DMS 273 treated with DMSO at 0.1 percent for 48 hours (cell line): ENCODE measurements at regions not wholly inside any gene's neighbourhood (a gene's known extent, or its start where the extent isn't known, plus 50 kb on each side); places are given as distances from the start of the nearest gene placed in this dataset.
"Not testable (repeated sequence)": the region's sequence is repeated elsewhere in the genome, so short reads cannot be mapped to it uniquely, and the experiment has no call there.

Source experiments
- DNase-seq: peaks from one replicate; lab custom pipeline; 2025; lab: John Stamatoyannopoulos, UW

DNA sequence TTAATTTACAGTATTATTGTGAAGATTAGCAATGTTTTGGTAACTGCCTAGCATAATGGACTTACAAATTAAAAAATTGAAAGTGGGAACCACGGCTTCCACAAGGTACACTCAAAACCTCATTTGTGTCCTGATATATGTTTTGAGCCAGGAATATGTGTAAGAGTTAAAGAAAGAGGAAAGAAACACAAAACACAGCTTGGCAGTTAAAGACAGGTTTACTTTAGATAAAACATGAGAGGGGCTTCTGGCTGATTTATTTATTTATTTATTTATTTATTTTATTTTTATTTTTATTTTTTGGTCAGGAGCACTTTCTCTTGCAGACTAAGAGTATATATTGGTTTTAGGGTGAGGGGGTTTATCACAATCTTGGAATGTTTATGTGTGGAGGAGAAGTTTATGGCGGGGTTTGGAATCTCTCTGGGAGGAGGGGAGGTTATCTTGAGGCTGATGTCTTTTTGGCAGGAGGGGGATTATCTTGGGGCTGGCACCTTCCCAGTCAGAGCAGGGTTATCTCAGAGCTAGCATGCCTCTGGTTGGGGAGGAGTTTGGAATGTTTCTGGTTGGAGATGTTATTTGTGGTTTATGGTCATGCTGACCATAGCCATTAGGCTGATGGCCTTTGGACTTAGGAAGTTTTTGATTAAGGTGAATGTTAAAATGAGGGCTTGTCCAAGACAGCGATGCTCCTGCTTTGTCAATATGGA is 436.7 kb downstream of the DAD1 start:
- DNase-seq: no peak

DNA sequence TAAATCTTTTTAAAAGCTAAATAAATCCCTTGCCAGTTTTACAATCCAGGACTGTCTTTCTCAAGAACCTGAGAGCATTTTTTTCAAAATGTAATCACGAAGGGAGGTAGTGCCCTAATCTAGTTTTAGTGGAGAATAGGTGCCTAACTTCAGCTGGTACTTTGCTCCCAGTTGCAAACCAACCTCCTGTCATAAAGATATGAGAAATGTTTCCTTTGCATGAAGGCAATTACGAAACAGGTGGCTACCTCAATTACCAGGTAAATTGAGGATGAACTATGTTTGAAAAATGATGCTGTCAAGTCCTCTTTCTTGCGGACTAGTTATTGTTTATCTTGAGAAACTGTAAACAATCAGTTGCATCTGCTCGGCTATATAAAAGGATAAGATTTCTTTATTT is 437.9 kb downstream of the DAD1 start:
- DNase-seq: no peak

DNA sequence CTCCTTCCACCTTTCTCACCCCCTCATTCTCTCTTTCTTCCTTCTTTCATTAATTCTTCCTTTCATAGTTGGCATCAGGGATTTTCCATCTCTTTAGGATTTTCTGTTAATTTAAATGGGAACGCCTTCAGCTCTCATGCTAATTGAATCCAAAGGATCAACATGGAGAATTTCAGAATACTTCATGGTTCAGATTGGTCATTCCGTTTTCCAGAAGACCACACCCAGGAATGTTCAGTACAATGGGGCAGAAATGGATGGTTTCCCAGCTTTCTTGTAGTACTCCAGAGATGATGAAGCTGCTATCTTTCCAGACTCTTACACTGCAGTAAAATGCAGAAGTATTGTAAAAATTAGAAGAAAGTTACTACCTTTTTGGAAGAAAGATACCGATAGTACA is 440.0 kb downstream of the DAD1 start:
- DNase-seq: no peak

DNA sequence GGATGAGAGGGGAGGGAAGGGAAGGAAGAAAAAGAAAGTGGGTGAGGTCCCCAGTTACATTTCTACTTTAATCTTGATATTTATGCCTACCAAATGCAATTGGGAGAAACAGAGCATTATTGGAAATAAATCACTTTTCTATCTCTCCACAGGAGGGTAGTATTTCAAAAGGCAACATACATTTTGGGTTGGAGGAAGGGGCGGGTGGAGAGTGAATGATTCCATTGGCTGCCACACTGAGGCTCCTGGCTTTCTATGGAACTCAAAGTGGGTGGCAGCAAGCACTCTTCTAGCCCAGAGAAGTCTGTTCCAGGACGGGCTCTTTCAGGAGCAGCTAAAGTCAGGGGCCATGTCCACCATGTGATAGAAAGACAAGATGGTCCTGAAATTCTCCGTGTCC is 441.3 kb downstream of the DAD1 start:
- DNase-seq: no peak

DNA sequence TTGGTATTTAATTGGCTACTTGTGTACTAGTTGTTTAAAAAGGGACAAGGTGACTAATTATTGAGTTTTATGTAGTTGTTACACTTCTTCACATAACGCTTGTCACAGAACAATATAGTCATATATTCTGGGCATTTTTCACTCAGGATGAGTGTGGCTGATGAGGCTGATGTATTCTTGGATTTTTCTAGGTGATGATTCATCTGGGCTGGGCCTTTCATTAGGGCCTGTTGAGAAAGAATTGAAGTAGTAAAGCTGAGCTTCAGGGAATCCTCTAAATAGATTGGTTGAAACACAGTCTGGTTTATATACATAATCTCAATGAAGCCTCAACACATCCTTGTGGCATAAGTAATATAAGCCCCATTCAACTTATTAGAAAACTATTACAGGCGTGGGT is 445.7 kb downstream of the DAD1 start:
- no peak for DNase-seq

DNA sequence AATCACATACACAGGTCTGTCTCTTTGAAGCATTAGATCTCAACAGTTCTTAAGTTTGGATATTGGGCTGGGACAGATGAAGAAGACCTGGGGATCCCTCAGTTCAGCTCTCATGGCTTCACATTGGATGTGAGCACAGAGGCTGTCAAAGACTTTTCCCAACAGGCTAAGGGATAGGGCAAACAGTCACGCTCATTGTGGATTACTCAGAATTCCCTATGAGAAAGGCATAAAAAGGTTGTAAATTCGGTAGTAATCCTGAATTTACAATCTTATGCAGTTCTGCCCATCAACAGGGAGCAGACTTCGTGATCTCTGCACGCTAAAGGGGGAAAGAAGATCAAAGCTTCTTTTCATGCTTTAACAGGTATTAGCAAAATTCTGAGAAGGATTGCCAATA is 448.4 kb downstream of the DAD1 start:
- DNase-seq: no peak

DNA sequence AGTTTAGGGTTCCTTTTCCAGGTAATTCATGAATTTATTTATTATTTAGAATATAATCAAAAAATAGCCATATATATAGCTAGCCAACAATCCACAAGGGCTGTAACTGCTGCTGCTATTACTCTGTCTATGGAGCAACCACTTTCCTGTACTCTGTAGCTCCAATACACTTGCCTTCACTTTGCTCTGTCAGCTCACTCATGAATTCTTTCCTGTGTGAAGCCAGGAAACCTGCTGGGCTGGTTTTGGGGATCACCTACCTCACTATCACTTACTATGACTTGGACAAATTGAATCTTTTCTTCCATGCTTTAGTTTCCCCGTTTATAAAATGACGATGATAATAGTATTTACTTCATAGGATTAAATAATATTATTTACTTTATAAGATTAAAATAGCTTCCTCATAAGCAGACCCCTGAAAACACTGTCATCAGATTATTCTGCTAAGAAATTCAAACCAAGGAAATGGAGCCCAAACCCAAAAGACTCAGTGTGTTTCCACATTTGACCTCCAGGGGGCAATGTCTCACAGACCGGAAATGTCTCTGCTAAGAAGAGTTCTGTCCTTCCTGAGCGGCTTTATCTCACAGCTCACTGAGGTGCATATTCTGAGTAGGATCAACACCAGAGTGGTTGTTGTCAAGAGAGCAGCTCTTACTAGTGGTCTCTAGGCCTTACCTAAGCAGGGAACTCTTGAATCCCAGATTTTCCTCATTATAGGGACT is 457.1 kb downstream of the DAD1 start:
- no peak for DNase-seq

DNA sequence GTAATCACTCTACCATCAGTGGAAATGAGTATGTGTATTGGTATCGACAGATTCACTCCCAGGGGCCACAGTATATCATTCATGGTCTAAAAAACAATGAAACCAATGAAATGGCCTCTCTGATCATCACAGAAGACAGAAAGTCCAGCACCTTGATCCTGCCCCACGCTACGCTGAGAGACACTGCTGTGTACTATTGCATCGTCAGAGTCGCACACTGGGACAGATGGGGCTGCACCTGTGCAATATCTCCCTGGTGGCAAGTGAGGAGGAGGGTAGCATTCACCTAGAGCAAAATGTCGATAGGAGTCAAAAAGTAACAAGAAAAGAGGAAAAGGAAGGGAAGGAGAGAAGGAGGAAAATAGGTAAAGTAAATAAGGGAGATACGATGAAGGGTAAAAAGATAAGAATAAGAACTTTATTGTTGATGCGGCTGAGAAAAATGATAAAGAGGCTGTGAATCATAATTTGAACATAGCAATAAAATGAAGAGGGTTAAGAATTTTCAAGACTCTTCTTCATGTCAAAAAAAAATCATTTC is 450.5 kb upstream of the OR4E1 start:
- DNase-seq: no peak

DNA sequence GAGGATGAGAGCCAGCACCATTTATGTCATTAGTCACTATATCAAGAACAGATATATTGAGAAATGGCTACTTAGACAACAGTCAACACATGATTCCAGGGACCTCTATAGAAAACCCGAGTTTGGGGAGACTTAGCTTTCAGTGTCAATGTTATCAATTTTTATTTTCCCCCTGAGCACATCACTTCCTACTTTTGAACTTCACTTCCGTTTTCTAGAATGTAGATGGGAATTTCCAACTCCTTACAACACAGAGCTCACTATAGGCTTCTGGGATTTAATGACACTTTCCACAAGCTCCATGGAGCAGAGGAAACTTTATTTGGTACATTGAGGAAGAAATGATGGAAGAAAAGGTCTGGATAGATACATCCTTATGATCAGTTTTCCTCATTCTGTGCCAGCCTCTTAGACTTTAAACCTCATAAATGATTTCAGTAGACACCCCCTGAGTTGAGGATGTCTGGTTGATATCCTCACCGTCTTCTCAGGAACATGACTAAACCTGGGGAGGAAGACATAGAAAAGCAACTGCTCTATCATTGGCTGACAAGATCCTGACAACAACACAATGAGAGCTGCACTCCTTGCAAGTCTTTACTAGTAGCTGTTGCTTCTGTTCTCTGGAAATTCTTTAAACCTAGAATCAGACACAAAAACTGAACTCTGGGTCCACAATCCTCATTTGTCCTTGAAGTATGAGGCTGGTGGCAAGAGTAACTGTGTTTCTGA is 449.4 kb upstream of the OR4E1 start:
- DNase-seq: no peak

DNA sequence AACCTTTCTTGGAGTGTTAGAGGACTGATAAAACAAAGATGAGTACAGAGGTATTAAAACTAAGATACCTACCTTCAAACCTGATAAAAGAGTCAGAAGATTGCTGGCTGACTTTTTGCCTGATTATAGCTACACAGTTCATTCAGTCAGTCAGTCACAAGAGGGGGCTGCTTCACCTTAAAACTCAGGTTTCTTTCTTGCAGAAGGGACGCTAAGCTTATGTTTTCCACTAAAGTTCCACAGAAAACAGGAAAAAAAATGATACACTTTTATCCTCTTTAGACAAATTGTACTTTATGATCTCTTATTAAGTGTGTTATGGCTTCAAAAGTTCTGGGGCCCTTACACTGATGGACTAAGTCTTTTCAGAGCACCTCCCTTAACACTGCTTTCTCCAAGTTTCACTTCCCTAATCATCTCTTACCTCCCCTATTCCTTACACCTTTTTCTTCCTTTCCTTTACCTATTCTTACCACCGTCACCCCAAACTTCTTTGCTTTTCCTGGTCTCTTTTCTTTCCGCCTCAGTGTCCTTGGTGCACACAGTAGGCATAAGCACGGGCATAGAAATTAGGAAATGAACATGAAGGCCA is 448.7 kb upstream of the OR4E1 start:
- DNase-seq: no peak

DNA sequence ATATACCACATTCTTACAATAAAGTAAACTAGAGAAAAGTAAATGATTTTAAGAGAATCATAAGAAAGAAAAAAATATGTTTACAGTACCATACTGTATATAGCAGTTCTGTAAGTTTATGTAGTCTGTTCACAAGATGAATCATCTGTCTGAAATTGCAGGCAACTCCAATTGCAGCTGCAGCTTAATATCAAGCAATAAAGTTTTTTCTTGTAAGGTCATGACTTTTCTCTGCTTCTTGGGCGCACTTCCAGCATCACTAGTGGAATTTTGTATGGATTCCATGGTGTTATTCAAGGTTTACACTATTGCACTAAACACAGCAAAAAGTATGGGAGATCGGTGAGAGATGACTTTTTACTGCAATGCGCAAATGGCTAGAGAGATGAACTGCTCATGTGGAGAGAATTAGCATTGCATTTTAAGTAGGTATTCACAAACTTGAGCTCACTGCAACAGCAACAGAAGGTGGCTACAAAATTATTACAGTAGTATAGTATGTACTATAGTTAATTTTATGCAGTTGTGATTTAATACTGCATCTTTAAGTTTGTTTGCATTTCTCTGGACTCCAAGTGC is 445.4 kb upstream of the OR4E1 start:
- DNase-seq: no peak

DNA sequence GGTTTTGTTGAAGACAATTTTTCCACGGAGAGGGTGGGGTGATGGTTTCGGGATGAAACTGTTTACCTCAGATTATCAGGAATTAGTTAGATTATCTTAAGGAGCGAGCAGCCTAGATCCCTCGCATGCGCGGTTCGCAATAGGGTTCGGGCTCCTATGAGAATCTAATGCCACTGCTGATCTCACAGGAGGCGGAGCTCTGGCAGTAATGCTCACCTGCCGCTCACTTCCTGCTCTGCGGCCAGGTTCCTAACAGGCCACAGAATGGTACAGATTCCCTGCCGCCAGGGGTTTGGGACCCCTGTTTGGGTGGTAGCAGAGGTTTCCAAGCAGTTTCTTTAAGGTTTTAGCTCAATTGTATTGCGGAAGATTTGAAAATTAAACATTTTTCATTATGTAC is 439.8 kb upstream of the OR4E1 start:
- no peak for DNase-seq

DNA sequence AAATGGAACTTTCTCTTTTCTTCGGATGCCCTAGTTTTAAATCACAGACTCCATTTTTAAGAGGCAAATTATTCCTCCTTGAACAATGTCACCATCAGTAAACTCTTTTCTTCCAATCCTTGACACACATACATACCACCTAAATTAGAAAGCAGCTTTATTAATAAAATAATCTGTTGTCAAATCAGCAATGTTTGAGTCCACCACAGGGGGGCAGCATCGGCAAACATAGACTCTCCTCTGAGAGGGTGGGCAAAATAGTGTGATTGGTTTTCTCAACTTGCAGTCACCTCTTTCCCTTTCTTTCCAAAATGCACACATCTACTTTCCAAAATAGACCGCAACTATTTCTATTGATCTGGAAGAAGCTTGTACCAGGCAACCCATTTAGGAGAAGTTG is 438.4 kb upstream of the OR4E1 start:
- DNase-seq: no peak

DNA sequence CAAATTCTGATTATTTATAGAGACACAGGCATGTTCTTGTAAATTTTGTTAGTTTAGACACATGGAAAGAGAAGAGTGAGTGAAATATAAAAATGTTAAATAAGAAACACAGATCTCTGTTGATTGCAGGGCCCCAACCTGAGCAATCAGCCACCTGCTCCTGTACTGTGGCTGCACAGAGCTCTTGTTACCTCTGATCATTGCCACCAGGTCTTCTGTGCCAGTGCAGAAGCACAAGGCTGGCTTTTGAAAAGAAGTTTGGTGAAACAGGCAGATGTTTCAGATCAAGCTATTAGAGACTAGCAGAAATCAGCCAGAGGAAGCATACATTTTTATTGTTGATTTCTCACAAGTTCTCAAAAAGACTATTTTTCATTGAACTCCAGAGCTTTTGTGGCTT is 434.1 kb upstream of the OR4E1 start:
- no peak for DNase-seq

DNA sequence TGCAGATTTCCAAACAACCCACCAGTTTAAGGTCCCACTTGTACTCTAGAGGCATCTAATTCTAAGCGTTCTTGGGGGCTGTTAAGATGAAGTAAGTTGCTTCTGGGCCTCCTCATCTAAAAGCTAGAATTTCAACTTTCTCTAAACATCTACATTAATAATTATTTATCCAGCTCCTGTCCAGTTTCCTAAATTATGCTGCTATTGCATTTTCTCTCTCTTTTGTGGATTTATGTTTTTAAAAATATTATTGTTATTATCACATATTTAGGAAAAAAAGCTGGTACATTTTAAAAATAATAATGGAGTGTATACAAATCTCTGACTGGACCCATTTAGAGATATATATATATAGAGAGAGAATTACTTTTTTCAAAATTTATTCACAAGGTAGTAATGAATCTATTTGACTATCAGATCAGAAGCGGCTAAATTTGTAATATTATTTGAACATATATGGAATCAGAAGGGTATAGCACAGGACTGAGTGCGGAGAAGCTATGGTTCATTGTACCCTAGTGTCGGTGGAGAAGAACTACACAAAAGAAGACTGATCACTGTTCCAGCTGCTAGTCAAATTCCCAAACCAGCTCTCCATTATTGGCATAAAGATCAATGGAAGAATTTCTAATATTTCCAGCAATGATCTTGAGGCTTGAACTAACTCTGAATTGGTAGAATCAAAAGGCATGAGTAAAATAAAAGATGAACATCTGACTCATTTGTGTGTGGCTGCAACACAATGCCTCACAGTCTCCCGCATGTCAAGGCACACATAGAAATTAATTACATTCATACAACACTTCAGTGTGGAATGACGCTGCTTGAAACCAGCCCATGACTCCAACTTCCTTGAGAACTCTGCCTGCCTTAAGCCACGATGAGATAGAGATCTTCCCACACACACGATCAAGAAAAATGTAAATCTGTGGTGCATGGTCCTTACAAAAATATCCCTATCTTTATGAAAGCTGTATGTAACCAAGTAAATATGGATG is 433.4 kb upstream of the OR4E1 start:
- no peak for DNase-seq

DNA sequence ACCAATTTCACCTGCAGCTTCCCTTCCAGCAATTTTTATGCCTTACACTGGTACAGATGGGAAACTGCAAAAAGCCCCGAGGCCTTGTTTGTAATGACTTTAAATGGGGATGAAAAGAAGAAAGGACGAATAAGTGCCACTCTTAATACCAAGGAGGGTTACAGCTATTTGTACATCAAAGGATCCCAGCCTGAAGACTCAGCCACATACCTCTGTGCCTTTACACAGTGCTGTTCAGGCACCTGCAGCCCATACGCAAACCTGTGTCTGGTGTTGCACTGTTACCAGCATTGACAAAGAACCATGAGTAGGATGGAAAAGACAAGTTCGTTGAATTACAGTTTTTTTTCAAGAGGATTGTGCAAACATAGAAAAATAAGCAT is 432.0 kb upstream of the OR4E1 start:
- DNase-seq: no peak

DNA sequence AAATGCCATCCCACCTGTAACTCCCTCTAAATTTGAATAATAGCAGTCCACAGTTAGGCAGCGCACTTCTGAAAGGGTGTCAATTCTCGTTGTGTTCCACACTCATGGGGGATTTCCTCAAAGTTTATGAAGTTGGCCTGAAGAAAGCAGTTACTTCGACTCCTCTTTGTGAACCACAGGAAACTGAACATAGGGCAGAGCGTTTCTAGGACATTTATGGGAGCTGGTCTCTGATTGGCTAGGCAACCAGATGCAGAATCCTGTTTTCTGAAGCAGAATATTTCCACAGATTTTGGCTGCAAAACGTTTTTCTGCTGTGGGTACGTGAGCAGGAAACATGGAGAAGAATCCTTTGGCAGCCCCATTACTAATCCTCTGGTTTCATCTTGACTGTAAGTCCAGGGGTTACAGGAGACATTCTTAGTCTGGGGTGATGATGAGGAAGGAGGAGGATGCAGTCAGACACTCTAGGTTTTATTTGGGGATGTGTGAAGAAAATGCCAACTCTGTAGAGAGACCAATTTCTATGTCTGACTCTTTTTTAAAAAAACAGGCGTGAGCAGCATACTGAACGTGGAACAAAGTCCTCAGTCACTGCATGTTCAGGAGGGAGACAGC is 431.5 kb upstream of the OR4E1 start:
- no peak for DNase-seq

DNA sequence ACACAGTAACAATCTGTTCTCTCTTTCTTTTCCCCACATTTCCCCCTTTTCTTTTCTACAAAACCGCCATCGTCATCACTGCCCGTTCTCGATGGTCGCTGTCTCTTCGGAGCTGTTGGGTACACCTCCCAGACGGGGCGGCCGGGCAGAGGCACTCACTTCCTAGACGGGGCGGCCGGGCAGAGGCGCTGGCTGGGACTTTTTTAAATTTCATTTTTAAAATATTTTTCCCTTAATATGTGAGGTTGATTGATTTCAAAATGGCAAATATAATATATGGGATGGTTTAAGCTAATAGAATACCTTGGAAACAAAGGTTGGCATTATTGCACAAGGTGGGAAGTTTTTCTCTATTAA is 427.1 kb upstream of the OR4E1 start:
- DNase-seq: not testable (repeated sequence)

DNA sequence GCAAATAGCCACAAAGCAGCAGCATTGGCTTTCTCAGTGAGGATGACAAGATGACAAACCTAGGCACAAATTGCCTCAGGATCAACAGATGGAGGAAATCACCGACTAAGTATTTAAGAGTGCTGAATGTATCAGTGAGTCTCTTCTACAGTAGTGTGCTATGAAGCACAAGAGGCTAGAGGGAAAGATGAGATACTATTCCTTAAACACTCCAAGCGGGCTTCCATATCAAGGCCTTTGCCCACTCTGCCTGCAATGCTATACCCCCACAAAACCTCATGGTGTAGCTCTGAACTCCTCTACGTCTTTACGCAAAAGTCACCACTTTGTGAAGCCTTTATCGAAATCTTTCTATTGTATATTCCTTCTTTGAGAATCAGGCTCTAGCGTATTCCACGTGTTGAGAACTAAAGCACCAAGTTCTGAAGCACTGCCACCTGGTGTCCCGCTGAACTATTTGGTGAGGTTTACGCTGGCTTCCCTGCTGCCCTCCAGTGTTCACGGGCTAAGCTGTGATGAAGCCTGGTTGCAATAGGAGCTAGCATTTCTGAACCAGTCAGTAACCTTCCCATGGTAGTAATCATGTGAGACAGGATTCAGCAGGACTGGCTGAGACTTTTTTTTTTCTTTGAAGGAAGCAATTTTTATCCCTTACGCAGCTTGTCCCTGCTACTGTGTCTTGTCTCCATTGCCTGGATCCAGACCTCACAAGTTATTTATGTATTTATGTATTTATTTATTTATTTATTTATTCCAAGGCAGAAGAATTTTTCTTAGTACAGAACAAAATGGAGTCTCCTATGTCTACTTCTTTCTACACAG is 426.5 kb upstream of the OR4E1 start:
- peak; percentile 5 for DNase-seq

DNA sequence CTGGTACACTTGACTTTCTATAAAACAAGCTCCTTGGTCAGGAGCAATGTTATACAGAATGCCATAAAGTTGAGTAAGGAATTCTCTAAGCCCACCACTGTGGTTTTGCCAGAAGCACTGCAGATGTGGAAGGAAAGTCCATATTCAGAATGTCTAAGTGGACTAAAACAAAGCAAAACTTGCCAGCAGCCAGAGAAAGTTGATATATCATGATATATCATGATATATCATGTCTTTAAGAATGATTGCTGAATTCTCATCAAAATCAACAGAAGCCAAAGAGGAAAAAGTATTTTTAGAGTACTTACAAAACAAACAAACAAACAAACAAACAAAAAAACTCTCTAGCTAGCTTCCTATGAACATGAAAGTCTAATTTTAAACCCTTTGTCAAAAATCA is 424.8 kb upstream of the OR4E1 start:
- no peak for DNase-seq
